ENCODE measurements at regions not wholly inside any gene's neighbourhood (a gene's known extent, or its start where the extent isn't known, plus 50 kb on each side); places are given as distances from the start of the nearest gene placed in this dataset.

- no peak overlapping the region for H3K9ac ChIP-seq (ENCODE audit: low read depth in 1 of 2, low read length in 2 of 2)
- H3K4me3 ChIP-seq (ENCODE audit: low read depth in 1 of 2, low read length in 2 of 2): no peak overlapping the region
- no peaks in the 10 kb centered on the region for H3K36me3 ChIP-seq (ENCODE audit: control insufficient read depth in 1 of 2, insufficient read depth in 2 of 2, low read length in 2 of 2)
- H3K4me1 ChIP-seq (ENCODE audit: control insufficient read depth in 1 of 2, insufficient read depth in 2 of 2, low read length in 2 of 2): no peaks in the 10 kb centered on the region
- H3K27me3 ChIP-seq (ENCODE audit: control insufficient read depth in 1 of 2, insufficient read depth in 2 of 2, low read length in 2 of 2): no peaks in the 10 kb centered on the region
- H3K27ac ChIP-seq (ENCODE audit: low read depth, low read length): no peak overlapping the region
- peaks cover 8 to 14% of the 10 kb centered on the region in 2 donors for H3K9me3 ChIP-seq (ENCODE audit: control insufficient read depth in 1 of 2, low read length in 2 of 2)
These were observed 104.8 kb downstream of the KIF26A start for GRCh38 chr14:104243200-104243599.

DNA sequence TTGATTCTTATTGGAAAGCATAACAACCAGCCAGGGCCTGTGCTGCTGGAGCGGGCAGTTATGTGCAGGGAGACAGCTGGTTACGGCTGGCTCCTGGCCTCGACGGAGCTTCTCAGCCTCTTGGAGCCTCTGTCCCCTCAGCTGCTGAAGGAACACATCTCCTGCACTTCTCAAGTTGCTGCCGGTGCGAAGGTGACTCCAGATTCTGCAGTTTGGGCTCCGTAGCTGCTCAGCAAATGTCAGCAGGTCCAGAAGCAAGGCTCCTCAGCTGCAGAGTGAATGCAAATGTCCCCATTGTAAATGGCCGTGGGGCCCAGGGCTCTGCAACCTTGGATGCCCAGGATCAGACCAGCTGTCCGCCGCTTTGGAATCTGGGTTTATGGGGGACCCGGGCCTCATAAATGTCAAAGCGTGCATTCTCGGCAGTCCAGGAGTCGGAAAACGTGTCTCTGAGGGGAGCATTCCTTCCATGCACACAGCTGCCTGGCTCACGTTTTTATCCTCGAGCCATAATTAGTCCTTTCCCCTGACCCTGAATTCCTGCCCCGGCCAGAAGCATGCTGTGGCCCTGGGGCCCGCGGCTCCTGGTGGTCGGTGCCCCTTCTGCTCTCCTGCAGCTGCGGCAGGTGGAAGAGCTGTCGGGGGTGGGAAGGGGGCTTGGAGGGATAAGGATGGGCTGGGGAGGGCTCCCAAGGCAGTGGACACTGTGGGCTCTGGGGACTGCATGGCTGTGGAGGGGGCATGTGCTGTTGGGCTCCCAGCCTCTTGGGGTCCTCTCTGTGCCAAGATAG, 106.0 kb downstream of the KIF26A start:
- Histone ChIP-seq H3K27me3 (ENCODE audit: control insufficient read depth in 1 of 2, insufficient read depth in 2 of 2, low read length in 2 of 2) (no peaks in the 10 kb centered on the region), H3K4me1 (ENCODE audit: control insufficient read depth in 1 of 2, insufficient read depth in 2 of 2, low read length in 2 of 2) (no peaks in the 10 kb centered on the region), H3K9me3 (ENCODE audit: control insufficient read depth in 1 of 2, low read length in 2 of 2) (peaks cover 8 to 14% of the 10 kb centered on the region in 2 donors), H3K36me3 (ENCODE audit: control insufficient read depth in 1 of 2, insufficient read depth in 2 of 2, low read length in 2 of 2) (no peaks in the 10 kb centered on the region), H3K9ac (ENCODE audit: low read depth in 1 of 2, low read length in 2 of 2) (no peak overlapping the region), H3K27ac (ENCODE audit: low read depth, low read length) (no peak overlapping the region), H3K4me3 (ENCODE audit: low read depth in 1 of 2, low read length in 2 of 2) (no peak overlapping the region)

DNA sequence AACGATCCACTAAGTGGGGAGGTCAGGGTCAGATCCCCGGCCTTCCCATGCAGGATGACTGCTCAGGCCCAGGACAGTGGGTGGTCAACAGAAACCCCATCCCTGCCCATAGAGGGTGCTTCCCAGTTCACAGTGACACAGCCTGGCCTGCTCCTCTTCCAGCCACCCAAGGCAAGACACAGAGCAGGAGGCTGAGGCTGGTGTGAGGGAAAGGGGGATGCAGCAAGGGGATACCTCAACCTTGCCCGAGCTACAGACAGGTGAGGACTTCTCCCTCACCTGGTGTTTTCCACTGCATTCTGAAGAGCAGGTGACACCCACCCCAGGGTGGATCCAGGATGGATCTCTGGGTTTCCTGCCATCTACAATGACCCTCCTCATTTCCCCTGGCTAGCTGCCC, 106.7 kb downstream of the KIF26A start:
- Histone ChIP-seq H3K4me1 (ENCODE audit: control insufficient read depth in 1 of 2, insufficient read depth in 2 of 2, low read length in 2 of 2) (no peaks in the 10 kb centered on the region), H3K9me3 (ENCODE audit: control insufficient read depth in 1 of 2, low read length in 2 of 2) (peaks cover 8 to 14% of the 10 kb centered on the region in 2 donors), H3K27me3 (ENCODE audit: control insufficient read depth in 1 of 2, insufficient read depth in 2 of 2, low read length in 2 of 2) (no peaks in the 10 kb centered on the region), H3K4me3 (ENCODE audit: low read depth in 1 of 2, low read length in 2 of 2) (no peak overlapping the region), H3K27ac (ENCODE audit: low read depth, low read length) (no peak overlapping the region), H3K9ac (ENCODE audit: low read depth in 1 of 2, low read length in 2 of 2) (no peak overlapping the region), H3K36me3 (ENCODE audit: control insufficient read depth in 1 of 2, insufficient read depth in 2 of 2, low read length in 2 of 2) (no peaks in the 10 kb centered on the region)

- H3K27me3 ChIP-seq (ENCODE audit: control insufficient read depth in 1 of 2, insufficient read depth in 2 of 2, low read length in 2 of 2): no peaks in the 10 kb centered on the region
- no peaks in the 10 kb centered on the region for H3K4me1 ChIP-seq (ENCODE audit: control insufficient read depth in 1 of 2, insufficient read depth in 2 of 2, low read length in 2 of 2)
- no peak overlapping the region for H3K4me3 ChIP-seq (ENCODE audit: low read depth in 1 of 2, low read length in 2 of 2)
- no peak overlapping the region for H3K27ac ChIP-seq (ENCODE audit: low read depth, low read length)
- H3K36me3 ChIP-seq (ENCODE audit: control insufficient read depth in 1 of 2, insufficient read depth in 2 of 2, low read length in 2 of 2): no peaks in the 10 kb centered on the region
- no peak overlapping the region for H3K9ac ChIP-seq (ENCODE audit: low read depth in 1 of 2, low read length in 2 of 2)
- peaks cover 8 to 14% of the 10 kb centered on the region in 2 donors for H3K9me3 ChIP-seq (ENCODE audit: control insufficient read depth in 1 of 2, low read length in 2 of 2)
These were observed 107.3 kb downstream of the KIF26A start for GRCh38 chr14:104245723-104246122.

- Histone ChIP-seq H3K9ac (ENCODE audit: low read depth in 1 of 2, low read length in 2 of 2) (no peak overlapping the region), H3K9me3 (ENCODE audit: control insufficient read depth in 1 of 2, low read length in 2 of 2) (peaks cover 8 to 14% of the 10 kb centered on the region in 2 donors), H3K27me3 (ENCODE audit: control insufficient read depth in 1 of 2, insufficient read depth in 2 of 2, low read length in 2 of 2) (no peaks in the 10 kb centered on the region), H3K36me3 (ENCODE audit: control insufficient read depth in 1 of 2, insufficient read depth in 2 of 2, low read length in 2 of 2) (no peaks in the 10 kb centered on the region), H3K4me3 (ENCODE audit: low read depth in 1 of 2, low read length in 2 of 2) (no peak overlapping the region), H3K4me1 (ENCODE audit: control insufficient read depth in 1 of 2, insufficient read depth in 2 of 2, low read length in 2 of 2) (no peaks in the 10 kb centered on the region), H3K27ac (ENCODE audit: low read depth, low read length) (no peak overlapping the region)
These were observed 108.3 kb downstream of the KIF26A start for GRCh38 chr14:104246401-104247335.

DNA sequence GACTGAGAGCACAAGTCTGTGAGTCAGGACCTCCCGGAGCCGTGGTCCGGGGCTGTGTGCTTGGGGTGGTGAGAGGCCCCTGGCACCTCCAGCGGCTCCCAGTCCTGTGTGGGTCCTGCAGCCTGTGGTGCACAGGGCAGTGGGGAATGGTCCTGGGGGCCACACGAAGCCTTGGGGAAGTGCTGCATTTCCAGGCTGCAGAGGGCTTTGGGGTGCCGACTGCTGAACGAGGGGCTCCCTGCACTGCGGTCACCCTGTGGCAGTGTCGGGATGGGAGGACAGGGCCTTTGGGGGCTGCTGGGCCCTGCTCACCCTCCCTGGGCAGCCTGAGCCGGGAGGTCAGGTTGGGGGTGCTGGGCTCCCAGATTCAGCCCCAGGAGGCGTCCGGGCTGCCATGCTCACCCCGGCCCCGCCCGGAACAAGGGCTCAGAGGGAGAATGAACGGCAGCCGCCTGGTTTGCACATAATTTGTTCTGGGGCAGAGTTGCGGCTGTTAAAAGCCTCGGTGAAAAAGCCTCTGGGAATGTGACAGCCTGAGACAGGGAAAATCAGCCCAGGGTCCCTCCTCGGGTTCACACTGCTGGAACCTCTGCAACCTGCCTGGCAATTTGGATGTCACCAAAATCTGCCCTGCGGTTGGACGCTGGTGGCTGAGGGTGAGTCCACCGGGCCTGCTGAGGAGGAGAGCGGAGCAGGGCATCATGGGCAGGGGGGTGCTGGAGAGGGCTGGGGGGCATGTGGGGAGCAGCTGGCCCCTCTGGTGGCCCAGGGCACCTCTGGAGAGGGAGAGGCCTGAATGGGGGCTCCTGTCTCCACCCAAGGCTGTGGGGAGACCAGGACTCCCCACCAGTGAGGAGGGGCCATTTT, 109.2 kb downstream of the KIF26A start:
- no peaks in the 10 kb centered on the region for H3K36me3 ChIP-seq (ENCODE audit: control insufficient read depth in 1 of 2, insufficient read depth in 2 of 2, low read length in 2 of 2)
- peaks cover 8 to 14% of the 10 kb centered on the region in 2 donors for H3K9me3 ChIP-seq (ENCODE audit: control insufficient read depth in 1 of 2, low read length in 2 of 2)
- H3K4me3 ChIP-seq (ENCODE audit: low read depth in 1 of 2, low read length in 2 of 2): no peak overlapping the region
- H3K4me1 ChIP-seq (ENCODE audit: control insufficient read depth in 1 of 2, insufficient read depth in 2 of 2, low read length in 2 of 2): no peaks in the 10 kb centered on the region
- H3K27ac ChIP-seq (ENCODE audit: low read depth, low read length): no peak overlapping the region
- no peaks in the 10 kb centered on the region for H3K27me3 ChIP-seq (ENCODE audit: control insufficient read depth in 1 of 2, insufficient read depth in 2 of 2, low read length in 2 of 2)
- no peak overlapping the region for H3K9ac ChIP-seq (ENCODE audit: low read depth in 1 of 2, low read length in 2 of 2)

- Histone ChIP-seq H3K27ac (ENCODE audit: low read depth, low read length) (no peak overlapping the region), H3K9ac (ENCODE audit: low read depth in 1 of 2, low read length in 2 of 2) (no peak overlapping the region), H3K27me3 (ENCODE audit: control insufficient read depth in 1 of 2, insufficient read depth in 2 of 2, low read length in 2 of 2) (no peaks in the 10 kb centered on the region), H3K36me3 (ENCODE audit: control insufficient read depth in 1 of 2, insufficient read depth in 2 of 2, low read length in 2 of 2) (no peaks in the 10 kb centered on the region), H3K4me1 (ENCODE audit: control insufficient read depth in 1 of 2, insufficient read depth in 2 of 2, low read length in 2 of 2) (no peaks in the 10 kb centered on the region), H3K4me3 (ENCODE audit: low read depth in 1 of 2, low read length in 2 of 2) (no peak overlapping the region), H3K9me3 (ENCODE audit: control insufficient read depth in 1 of 2, low read length in 2 of 2) (peaks cover 8 to 10% of the 10 kb centered on the region in 2 donors)
These were observed 110.0 kb downstream of the KIF26A start for GRCh38 chr14:104248203-104249055.

DNA sequence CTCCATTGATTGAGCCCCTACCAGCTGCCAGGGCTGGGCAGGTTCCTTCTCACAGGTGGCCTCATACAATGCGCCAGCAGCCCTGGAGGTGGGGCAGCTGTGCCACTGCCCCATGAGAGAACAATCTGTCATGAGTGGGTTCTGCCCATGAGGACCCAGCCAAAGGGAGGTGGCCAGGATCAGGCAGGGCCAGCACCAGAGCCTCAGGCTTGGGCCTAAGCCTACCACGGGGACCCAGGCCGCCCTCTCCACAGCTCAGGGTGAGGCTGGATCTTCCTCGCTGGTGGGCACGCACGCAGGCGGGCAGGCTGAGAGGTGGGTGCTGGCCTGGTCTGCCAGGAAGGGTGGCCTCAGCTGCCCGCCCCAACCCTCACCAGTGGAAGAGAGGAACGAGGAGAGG, 110.7 kb downstream of the KIF26A start:
- Histone ChIP-seq H3K4me3 (ENCODE audit: low read depth in 1 of 2, low read length in 2 of 2) (no peak overlapping the region), H3K27me3 (ENCODE audit: control insufficient read depth in 1 of 2, insufficient read depth in 2 of 2, low read length in 2 of 2) (no peaks in the 10 kb centered on the region), H3K4me1 (ENCODE audit: control insufficient read depth in 1 of 2, insufficient read depth in 2 of 2, low read length in 2 of 2) (no peaks in the 10 kb centered on the region), H3K9me3 (ENCODE audit: control insufficient read depth in 1 of 2, low read length in 2 of 2) (peaks cover 8 to 10% of the 10 kb centered on the region in 2 donors), H3K9ac (ENCODE audit: low read depth in 1 of 2, low read length in 2 of 2) (no peak overlapping the region), H3K27ac (ENCODE audit: low read depth, low read length) (no peak overlapping the region), H3K36me3 (ENCODE audit: control insufficient read depth in 1 of 2, insufficient read depth in 2 of 2, low read length in 2 of 2) (no peaks in the 10 kb centered on the region)

GRCh38 chr14:104249706-104250105, 111.3 kb downstream of the KIF26A start:
- Histone ChIP-seq H3K27ac (ENCODE audit: low read depth, low read length) (no peak overlapping the region), H3K27me3 (ENCODE audit: control insufficient read depth in 1 of 2, insufficient read depth in 2 of 2, low read length in 2 of 2) (no peaks in the 10 kb centered on the region), H3K4me3 (ENCODE audit: low read depth in 1 of 2, low read length in 2 of 2) (no peak overlapping the region), H3K9me3 (ENCODE audit: control insufficient read depth in 1 of 2, low read length in 2 of 2) (peaks cover 8 to 10% of the 10 kb centered on the region in 2 donors), H3K36me3 (ENCODE audit: control insufficient read depth in 1 of 2, insufficient read depth in 2 of 2, low read length in 2 of 2) (no peaks in the 10 kb centered on the region), H3K4me1 (ENCODE audit: control insufficient read depth in 1 of 2, insufficient read depth in 2 of 2, low read length in 2 of 2) (no peaks in the 10 kb centered on the region), H3K9ac (ENCODE audit: low read depth in 1 of 2, low read length in 2 of 2) (no peak overlapping the region)

Data from duodenal mucosa (tissue), 2 donors.